NCI-H2171 treated with DMSO at 0.1 percent for 48 hours (cell line): ENCODE measurements at regions not wholly inside any gene's neighbourhood (a gene's known extent, or its start where the extent isn't known, plus 50 kb on each side); places are given as distances from the start of the nearest gene placed in this dataset.

Source experiments
- DNase-seq: peaks from one replicate; lab custom pipeline; 2025; lab: John Stamatoyannopoulos, UW

GRCh38 chr16:86632206-86632605 lies 53.9 kb downstream of the FOXL1 start:
- DNase-seq: no peak

- DNase-seq: no peak
These were observed 54.6 kb downstream of the FOXL1 start for GRCh38 chr16:86632944-86633343.

GRCh38 chr16:86634292-86634691 lies 55.9 kb downstream of the FOXL1 start:
- DNase-seq: no peak

- no peak for DNase-seq
These were observed 57.0 kb downstream of the FOXL1 start for GRCh38 chr16:86635176-86635876.

- DNase-seq: no peak
These were observed 57.6 kb downstream of the FOXL1 start for GRCh38 chr16:86635926-86636325.

GRCh38 chr16:86637744-86638143 lies 59.4 kb downstream of the FOXL1 start:
- DNase-seq: no peak

GRCh38 chr16:86638642-86639041 lies 60.3 kb downstream of the FOXL1 start:
- DNase-seq: no peak

- DNase-seq: no peak
These were observed 61.0 kb downstream of the FOXL1 start for GRCh38 chr16:86639354-86639753.

- no peak for DNase-seq
These were observed 62.0 kb downstream of the FOXL1 start for GRCh38 chr16:86640265-86640843.

GRCh38 chr16:86642087-86642486 lies 63.7 kb downstream of the FOXL1 start:
- DNase-seq: no peak

- DNase-seq: no peak
These were observed 65.3 kb downstream of the FOXL1 start for GRCh38 chr16:86643671-86644070.

GRCh38 chr16:86647561-86647960 lies 69.2 kb downstream of the FOXL1 start:
- DNase-seq: no peak

GRCh38 chr16:86649875-86650274 lies 71.5 kb downstream of the FOXL1 start:
- DNase-seq: no peak

- DNase-seq: no peak
These were observed 72.8 kb downstream of the FOXL1 start for GRCh38 chr16:86651013-86651627.

GRCh38 chr16:86651823-86652222 lies 73.5 kb downstream of the FOXL1 start:
- no peak for DNase-seq

- no peak for DNase-seq
These were observed 75.1 kb downstream of the FOXL1 start for GRCh38 chr16:86653285-86654006.

GRCh38 chr16:86657972-86658371 lies 79.6 kb downstream of the FOXL1 start:
- DNase-seq: no peak

GRCh38 chr16:86660623-86661022 lies 82.3 kb downstream of the FOXL1 start:
- DNase-seq: no peak

GRCh38 chr16:86661706-86662105 lies 83.4 kb downstream of the FOXL1 start:
- no peak for DNase-seq

GRCh38 chr16:86662195-86662594 lies 83.8 kb downstream of the FOXL1 start:
- no peak for DNase-seq

- DNase-seq: no peak
These were observed 84.4 kb downstream of the FOXL1 start for GRCh38 chr16:86662740-86663139.

- DNase-seq: no peak
These were observed 85.6 kb downstream of the FOXL1 start for GRCh38 chr16:86663685-86664521.
